ENCODE measurements at regions not wholly inside any gene's neighbourhood (a gene's known extent, or its start where the extent isn't known, plus 50 kb on each side); places are given as distances from the start of the nearest gene placed in this dataset.
A peak's percentile ranks its signal among the peaks of the same experiment; 100 is the strongest.
"Not testable (repeated sequence)": the region's sequence is repeated elsewhere in the genome, so short reads cannot be mapped to it uniquely, and the experiment has no call there.

- DNase-seq (ENCODE audit: low spot score) = no peak
Measured at GRCh38 chr6:86609549-86610388, 327.6 kb upstream of the HTR1E start.

DNA sequence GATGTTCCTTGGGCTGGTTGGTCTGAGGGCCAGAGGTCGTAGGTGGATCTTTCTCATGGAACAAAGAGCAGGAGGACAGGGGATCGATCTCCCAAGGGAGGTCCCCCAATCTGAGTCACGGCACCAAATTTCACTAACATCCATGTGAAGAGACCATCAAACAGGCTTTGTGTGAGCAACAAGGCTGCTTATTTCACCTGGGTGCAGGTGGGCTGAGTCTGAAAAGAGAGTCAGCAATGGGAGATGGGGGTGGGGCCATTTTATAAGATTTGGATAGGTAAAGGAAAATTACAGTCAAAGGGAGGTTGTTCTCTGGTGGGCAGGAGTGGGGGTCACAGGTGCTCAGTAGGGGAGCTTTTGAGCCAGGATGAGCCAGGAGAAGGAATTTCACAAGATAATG, 334.0 kb upstream of the HTR1E start:
- not testable (repeated sequence) for DNase-seq (ENCODE audit: low spot score)

- DNase-seq (ENCODE audit: low spot score) = not testable (repeated sequence)
Measured at GRCh38 chr6:86602093-86602492, 335.2 kb upstream of the HTR1E start.

DNA sequence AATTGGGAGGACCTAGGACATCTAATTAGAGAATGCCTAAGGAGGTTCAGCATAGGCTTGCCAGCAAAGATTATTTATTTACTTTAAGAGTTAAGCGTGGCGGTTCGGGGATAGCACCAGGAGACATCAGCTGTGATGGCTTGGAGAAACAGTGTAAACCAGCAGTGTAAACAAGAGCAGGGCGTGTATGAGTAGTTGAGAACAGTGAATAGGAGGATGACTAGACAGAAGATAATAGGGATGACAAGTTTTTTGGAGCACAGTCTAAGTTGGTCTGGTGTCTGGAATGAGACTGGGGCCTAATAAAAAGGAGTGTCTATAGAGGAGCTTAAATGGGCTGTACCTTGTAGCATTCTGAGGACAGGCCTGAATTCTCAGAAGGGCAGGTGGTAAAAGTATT, 338.4 kb upstream of the HTR1E start:
- DNase-seq (ENCODE audit: low spot score) = not testable (repeated sequence)

- DNase-seq (ENCODE audit: low spot score) = no peak
Measured at GRCh38 chr6:86595641-86596040, 341.7 kb upstream of the HTR1E start.

DNA sequence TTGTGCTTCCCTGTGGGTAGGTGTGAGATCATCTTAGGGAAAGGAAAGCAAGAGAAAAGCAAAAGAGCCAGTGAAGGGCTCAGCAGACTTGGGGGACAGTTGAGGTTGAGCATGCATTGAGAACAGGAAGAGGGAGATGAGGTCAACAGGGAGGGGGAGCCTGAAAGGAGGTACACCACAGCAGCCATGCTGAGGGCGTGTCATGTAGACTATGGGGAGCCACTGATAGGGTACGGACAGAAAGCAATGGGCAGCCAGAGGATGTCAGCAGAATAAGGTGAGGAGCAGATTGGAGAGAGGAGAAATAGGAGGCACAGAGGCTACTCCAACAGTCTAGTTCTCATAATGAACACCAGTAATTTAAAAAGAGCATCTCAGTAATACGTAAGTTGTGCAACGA, 351.1 kb upstream of the HTR1E start:
- no peak for DNase-seq (ENCODE audit: low spot score)

DNA sequence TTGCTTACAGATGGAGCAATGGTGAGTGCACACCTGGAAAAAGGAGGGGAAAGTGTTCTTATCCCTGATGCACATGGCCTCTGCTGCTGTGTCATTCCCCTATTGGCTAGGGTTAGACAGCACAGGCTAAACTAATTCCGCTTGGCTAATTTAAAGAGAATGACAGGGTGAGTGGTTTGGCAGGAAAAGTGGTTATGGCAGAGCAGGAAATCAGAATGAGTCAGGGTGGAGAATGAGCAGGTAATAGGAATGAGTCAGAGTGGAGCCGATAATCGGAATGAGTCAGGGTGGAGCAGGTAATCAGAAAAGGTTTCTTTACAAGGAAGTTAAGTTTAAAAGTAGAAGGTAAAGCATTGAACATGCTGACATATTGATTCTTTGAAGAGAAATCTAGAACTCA, 355.5 kb upstream of the HTR1E start:
- no peak for DNase-seq (ENCODE audit: low spot score)

GRCh38 chr6:86563197-86563596, 374.1 kb upstream of the HTR1E start:
- no peak for DNase-seq (ENCODE audit: low spot score)

- no peak for DNase-seq (ENCODE audit: low spot score)
Measured at GRCh38 chr6:86558318-86558717, 379.0 kb upstream of the HTR1E start.

GRCh38 chr6:86537292-86537861, 400.0 kb upstream of the HTR1E start:
- DNase-seq (ENCODE audit: low spot score) = no peak

GRCh38 chr6:86536121-86536520, 401.2 kb upstream of the HTR1E start:
- no peak for DNase-seq (ENCODE audit: low spot score)

DNA sequence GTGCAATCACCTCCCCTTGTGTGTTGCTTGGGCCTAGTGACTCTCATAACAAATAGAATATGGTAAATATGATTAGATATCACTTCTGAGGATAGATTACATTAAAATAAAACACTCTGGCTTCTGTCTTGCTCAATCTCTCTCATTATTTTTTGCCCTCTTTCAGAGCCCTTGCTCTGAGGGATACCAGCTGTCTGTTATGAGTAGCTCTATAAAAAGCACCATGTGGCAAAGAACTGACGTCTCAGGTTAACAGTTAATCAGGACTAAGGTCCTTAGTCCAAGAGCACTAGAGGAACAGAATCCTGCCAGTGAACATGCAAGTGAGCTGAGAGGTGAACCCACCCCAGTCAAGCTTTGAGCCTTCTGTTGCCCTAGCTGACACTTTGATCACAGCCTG, 402.2 kb upstream of the HTR1E start:
- no peak for DNase-seq (ENCODE audit: low spot score)

DNA sequence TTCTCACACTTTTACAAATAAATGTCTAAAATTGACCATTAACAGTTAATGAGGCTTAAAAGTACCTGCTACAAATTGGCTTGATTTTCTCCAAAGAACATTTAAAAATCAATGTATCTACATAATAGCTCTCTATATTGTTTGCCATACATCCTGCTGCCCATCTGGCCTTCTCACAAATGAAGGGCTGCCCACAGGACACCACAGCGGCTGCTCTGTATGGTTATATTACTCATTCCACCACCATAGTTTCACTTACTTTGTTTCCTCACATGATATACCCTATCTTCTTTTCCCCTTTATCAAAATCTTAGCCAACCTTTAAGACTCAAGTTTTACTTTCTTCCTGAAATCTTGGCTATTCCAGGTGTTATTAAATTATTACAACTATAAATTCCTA, 407.7 kb upstream of the HTR1E start:
- no peak for DNase-seq (ENCODE audit: low spot score)

DNA sequence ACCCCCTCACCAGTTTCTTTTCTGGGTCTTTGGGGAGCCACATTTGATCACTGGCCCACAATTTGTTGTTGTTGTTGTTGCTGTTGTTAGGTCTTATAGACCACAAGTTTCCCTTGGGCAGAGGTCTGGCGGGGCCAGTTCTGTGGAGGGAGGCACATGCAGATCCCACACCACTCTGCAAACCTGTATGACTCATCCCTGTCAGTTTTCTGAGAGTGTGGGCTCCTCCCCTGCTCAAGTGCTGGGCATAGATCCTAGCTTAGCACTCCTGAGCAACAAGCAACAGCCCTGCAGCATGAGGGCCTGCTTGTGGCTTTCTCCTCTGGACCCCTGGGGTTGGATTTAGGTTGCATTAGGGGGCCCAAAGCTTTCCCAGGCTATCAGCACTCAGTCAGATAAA, 411.1 kb upstream of the HTR1E start:
- no peak for DNase-seq (ENCODE audit: low spot score)

GRCh38 chr6:86516087-86516486, 421.2 kb upstream of the HTR1E start:
- DNase-seq (ENCODE audit: low spot score) = no peak

DNA sequence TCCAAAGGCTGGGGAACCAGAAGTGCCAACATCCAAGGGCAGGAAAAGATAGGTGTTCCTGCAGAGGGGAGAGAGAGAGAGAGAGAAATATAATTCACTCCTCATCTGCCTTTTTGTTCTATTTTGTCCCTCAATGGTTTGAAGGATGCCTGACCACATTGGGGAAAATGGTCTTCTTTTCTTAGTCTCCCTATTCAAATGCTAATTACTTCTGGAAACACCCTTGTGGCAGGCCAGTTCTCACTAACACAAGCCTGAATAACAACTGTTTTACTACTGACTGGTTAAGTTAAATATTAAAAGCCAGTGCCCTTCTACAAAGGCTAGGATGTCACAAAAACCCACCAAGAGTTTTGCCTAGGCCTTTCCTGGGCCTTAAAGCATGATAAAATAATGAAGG, 425.4 kb upstream of the HTR1E start:
- DNase-seq (ENCODE audit: low spot score) = no peak

- no peak for DNase-seq (ENCODE audit: low spot score)
Measured at GRCh38 chr6:86508230-86508629, 429.1 kb upstream of the HTR1E start.

- DNase-seq (ENCODE audit: low spot score) = no peak
Measured at GRCh38 chr6:86502497-86502896, 434.8 kb upstream of the HTR1E start.

- no peak for DNase-seq (ENCODE audit: low spot score)
Measured at GRCh38 chr6:86500035-86500434, 437.3 kb upstream of the HTR1E start.

- DNase-seq (ENCODE audit: low spot score) = not testable (repeated sequence)
Measured at GRCh38 chr6:86489042-86489441, 448.3 kb upstream of the HTR1E start.

GRCh38 chr6:86487660-86488221, 449.6 kb upstream of the HTR1E start:
- no peak for DNase-seq (ENCODE audit: low spot score)

DNA sequence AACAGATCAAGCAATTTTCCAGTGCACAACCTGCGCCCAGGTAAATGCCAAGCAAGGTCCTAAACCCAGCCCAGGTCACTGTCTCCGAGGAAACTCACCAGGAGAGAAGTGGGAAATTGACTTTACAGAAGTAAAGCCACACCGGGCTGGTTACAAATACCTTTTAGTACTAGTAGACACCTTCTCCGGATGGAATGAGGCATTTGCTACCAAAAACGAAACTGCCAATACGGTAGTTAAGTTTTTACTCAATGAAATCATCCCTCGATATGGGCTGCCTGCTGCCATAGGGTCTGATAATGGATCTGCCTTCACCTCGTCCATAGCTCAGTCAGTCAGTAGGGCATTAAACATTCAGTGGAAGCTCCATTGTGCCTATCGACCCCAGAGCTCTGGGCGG, 459.0 kb upstream of the HTR1E start:
- DNase-seq (ENCODE audit: low spot score) = not testable (repeated sequence)

DNA sequence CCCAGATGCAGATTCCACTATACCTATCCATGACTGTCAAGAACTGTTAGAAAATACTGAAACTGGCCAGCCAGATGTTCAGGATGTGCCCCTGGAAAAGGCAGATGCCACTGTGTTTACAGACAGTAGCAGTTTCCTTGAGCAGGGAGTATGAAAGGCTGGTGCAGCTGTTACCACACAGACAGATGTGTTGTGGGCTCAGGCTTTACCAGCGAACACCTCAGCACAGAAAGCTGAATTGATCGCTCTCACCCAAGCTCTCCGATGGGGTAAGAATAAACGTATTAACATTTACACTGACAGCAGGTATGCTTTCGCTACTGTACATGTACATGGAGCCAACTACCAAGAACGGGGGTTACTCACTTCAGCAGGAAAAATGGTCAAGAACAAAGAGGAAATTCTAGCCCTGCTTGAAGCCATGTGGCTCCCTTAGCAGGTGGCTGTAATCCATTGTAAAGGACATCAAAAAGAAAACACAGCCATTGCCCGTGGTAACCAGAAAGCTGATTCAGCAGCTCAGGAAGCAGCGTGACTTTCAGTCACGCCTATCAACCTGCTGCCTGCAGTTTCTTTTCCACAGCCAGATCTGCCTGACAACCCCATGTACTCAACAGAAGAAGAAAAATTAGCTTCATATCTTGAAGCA, 459.7 kb upstream of the HTR1E start:
- DNase-seq (ENCODE audit: low spot score) = peak; percentile 60

Data from ecto neural progenitor cell (in vitro differentiated cells).